Stimulated activated naive CD8-positive, alpha-beta T cell treated with anti-CD3 and anti-CD28 coated beads, Interleukin-15, Interleukin-2, amounts not matched to agents 100 U/mL and 50 U/mL, for 24 hours (primary cell): ENCODE measurements at regions not wholly inside any gene's neighbourhood (a gene's known extent, or its start where the extent isn't known, plus 50 kb on each side); places are given as distances from the start of the nearest gene placed in this dataset.
"Not testable (repeated sequence)": the region's sequence is repeated elsewhere in the genome, so short reads cannot be mapped to it uniquely, and the experiment has no call there.

Source experiments
- ATAC-seq: fragments of 150-1000 bp; cut with Tn5 transposase; one replicate; pipeline ENCODE4 v1.10.0; 2021
- DNase-seq: peaks from one replicate; pipeline ENCODE4 v3.0.0; 2021

GRCh38 chr6:167470836-167471547, 146.1 kb downstream of the TTLL2 start:
- ATAC-seq (no peak), DNase-seq (no peak)

- no peak for DNase-seq
- ATAC-seq, result no peak
Observed at GRCh38 chr6:167471548-167471930, 146.7 kb downstream of the TTLL2 start.

GRCh38 chr6:167472148-167472547, 147.3 kb downstream of the TTLL2 start:
- ATAC-seq (no peak), DNase-seq (no peak)

DNA sequence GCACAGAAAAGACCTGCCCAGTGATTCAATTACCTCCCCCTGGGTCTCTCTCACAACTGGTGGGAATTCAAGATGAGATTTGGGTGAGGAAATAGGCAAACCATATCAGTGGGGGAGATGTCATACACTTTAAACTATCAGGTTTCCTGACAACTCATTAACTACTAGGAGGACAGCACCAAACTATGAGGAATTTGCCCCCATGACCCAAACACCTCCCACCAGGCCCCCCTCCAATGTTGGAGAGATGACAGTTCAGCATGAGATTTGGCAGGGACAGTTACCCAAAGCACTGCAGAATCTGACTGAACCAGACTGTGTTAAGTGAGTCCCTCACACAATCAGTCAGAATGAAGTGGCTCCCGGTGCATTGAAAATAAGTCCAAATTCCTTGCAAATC, 148.0 kb downstream of the TTLL2 start:
- ATAC-seq (no peak), DNase-seq (no peak)

DNA sequence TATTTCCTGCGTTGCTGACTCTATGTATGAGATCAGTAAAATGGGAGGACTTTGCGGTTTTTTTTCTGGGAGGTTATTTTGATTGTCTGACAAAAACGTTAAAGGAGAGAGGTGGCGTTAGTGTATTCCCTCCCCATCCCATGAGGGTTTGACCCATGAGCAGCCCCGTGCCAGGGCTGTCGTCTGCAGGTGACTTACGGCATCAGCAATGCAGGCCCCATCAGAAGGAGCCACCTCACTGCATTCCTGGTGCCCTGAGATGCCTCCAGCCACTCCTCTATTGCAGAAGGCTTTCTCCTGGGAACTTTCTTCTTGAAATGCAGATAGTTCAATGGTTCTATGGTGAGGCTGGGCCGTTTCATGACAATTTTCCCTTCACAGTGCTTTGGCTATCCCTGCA, 149.3 kb downstream of the TTLL2 start:
- ATAC-seq, result no peak
- DNase-seq, result no peak

GRCh38 chr6:167474725-167475124, 149.8 kb downstream of the TTLL2 start:
- ATAC-seq (no peak), DNase-seq (no peak)

DNA sequence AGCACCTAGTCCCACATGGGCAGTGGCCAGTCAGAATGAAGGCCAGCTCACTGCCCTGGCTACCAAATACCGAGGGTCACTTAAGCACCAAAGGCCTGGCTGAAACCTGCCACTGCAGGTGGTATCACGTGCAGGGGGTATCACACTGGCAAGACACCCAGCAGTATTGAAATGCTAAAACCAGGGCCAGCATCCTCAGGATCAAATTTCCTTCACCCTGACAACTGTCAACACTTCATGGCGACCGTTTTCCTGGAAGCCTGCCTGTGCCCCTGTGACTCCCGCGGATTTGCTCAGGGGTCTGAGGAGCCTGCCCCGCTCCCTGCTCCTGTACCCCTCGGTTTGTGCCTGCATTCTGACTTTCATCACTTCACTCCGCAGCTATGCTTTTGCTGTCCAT, 151.1 kb downstream of the TTLL2 start:
- ATAC-seq, result no peak
- DNase-seq, result no peak

DNA sequence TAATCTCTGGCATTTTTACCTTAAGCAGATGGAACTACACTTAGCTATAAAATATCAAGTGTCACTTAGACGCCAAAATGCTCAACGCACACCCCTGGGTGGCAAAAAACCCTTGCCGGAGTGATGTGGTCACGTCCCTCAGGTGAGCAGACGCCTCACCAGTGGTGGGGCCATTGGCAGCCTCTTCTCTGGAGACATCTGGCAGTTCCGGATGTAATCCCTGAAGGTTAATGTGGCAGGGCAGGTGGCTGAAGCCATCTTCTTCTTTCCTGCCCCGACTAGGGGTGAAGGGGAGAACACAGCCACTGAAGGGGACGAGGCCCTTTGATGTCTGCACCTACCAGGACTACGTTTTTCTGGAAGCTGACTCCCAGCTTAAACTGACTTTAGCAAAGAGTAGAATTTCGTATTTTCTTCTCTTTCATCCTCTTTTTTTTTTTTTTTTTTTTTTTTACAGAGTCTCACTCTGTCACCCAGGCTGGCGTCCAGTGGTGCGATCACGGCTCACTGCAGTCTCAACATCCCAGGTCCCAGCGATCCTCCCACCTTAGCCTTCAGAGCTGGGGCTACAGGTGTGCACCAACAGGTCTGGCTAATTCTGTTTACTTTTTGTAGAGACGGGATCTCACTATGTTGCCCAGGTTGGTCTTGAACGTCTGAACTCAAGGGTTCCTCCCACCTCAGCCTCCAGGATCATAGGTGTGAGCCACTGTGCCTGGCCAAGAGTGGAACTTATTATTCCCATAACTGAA, 152.1 kb downstream of the TTLL2 start:
- ATAC-seq (no peak), DNase-seq (no peak)

- DNase-seq (no peak), ATAC-seq (no peak)
Observed at GRCh38 chr6:167477688-167478087, 152.8 kb downstream of the TTLL2 start.

- ATAC-seq, result no peak
Observed at GRCh38 chr6:167479301-167479700, 154.4 kb downstream of the TTLL2 start.

DNA sequence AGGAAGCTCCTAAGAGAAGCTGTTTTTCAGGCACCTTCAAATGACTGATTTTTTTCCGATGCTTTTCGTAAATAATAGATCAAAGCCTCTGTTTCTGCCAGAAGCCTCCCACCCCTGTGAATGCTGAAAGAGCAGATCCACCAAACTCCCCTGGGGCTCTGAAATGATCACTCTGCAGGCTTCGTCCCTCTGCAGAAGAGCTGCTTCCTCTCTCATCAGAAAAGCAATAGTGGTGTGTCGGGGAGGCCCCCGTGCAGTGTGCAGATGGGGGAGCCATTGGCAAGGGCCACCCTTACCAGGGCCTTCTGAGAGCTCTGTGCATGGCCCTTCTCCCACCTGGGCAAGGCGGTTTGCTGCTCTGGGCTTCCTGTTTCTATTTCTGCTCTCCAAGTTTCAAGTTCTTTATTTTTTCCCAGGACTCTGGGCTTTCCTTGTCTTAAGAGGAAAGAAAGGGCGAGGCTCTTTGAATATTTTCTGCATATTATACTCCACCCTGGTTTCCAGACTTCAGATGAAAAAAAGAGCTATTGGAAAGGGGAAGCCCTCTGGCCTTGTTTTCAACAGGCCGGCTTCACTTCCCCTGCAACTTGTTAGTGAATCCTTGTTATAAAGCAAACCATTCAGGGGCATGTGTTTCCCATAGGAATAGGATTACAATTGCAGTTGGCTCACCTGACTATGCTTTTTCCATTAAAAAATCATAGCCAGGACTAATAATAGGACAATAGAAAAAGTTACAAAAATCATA, 155.2 kb downstream of the TTLL2 start:
- no peak for ATAC-seq

More at GRCh38 chr6:167479301-167479700, 154.4 kb downstream of the TTLL2 start:
- DNase-seq, result no peak

GRCh38 chr6:167481307-167481926, 156.5 kb downstream of the TTLL2 start:
- ATAC-seq, result no peak
- DNase-seq, result no peak

More for the DNA sequence above, 155.2 kb downstream of the TTLL2 start:
- DNase-seq, result no peak

GRCh38 chr6:167482801-167483200, 157.9 kb downstream of the TTLL2 start:
- ATAC-seq, DNase-seq: not testable (repeated sequence)

DNA sequence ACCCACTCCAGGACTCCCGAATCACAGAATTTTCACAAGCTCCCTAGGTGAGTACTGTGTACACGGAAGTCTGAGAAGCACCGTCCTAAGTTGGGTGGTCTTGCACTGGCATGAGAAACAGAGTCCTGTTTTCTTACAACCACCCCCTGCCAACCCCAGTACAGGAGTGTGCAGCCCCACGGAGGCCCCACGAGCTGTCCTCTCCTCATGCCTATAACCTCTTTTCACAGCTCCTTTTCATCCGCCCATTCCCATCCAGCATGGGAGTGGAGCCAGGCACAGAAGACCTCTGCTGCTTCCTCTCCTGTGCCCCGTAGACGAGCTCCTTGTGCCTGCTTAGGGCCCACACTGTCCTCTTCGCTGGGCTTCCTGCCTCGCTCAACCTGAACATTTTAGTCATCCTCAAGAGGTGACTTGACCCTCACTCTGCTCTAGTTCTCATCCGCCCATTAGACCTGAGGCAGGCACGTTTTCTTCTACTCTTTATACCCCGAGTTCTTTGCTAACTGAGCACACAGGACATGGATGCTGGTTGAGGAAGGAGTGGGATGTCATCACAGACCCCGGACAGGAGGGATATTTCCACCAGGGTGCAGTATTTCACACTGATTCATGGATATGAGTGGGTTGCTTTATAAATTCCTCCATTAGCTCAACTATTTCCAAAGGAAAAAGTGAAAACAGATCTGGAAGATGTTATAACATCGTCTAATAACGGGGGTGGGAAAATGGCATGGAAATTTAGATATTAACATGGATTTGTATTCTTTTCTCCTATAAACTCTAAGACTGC, 160.5 kb downstream of the TTLL2 start:
- no peak for DNase-seq

GRCh38 chr6:167487749-167488664, 163.1 kb downstream of the TTLL2 start:
- DNase-seq, result no peak
- no peak for ATAC-seq

More for the DNA sequence above, 160.5 kb downstream of the TTLL2 start:
- no peak for ATAC-seq

DNA sequence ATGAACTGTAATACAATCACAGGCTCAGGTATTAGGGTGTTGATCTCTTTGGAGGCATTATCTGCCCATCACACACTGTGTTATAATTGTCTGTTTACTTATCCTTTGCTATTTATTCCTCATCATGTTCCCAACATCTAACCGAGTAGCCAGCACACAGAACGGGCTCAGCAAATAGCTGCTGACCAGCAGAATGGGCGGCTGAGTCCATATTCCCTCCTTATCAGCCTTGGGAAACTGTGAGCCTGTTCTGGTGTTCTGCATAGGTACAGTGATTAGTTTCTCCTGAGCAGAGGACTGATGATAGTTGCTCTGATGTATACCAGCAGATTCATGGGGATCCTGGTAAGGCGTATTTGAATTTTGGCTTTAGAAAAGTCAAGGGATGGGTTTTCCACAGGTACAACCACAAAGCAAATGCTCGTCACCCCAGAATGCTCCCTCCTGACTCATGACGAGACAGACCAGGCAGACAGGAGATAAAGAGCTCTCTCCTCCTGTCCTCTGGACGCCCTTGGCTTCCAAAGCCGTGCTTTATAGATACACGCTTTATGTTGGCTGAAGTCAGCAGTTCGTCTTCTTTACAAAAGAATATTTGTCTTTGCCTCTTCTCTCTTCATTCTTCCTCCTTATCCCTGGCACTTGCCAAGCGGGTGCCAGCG, 166.7 kb downstream of the TTLL2 start:
- DNase-seq (no peak), ATAC-seq (no peak)

- no peak for ATAC-seq
- no peak for DNase-seq
Observed at GRCh38 chr6:167492100-167492449, 167.2 kb downstream of the TTLL2 start.

- ATAC-seq (no peak), DNase-seq (no peak)
Observed at GRCh38 chr6:167493310-167493709, 168.4 kb downstream of the TTLL2 start.

DNA sequence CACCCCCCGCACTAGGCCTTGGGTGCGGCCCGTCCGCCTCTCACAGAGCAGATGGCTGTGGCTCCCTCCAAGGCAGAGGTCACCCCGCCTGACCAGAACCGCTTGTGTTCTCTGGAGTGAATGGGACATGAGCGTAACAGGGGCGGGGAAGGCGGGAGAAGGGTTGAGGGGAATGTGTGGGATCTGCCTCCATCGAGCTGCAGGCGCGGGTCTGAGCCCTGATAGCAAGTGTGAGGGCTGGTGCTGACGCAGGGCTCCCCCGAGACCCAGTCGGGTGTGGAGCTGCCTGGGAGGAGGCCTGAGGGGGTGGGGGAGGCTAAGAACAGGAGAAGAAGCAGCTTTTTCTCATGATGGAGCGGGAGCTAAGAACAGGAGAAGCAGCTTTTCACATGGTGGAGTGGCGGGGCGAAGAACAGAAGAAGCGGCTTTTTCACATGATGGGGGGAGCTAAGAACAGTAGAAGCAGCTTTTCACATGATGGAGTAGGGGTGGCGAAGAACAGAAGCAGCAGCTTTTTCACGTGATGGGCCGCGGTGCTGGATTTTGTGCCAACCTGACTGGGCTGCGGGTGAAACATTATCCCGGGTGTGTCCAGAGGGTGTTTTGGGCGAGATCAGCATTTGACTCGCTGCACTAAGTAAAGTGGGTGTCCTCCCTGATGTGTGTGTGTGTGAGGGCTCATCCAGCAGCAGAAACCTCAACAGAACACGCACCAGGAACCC, 169.3 kb downstream of the TTLL2 start:
- no peak for ATAC-seq
- DNase-seq, result no peak
